ENCODE measurements at regions not wholly inside any gene's neighbourhood (a gene's known extent, or its start where the extent isn't known, plus 50 kb on each side); places are given as distances from the start of the nearest gene placed in this dataset.

- no peak for TF ChIP-seq POLR2A (IDR thresholded peaks at IDR 0.05; ENCODE audit: low read depth, low read length)
- no peak for TF ChIP-seq CTCF (conservative IDR thresholded peaks at IDR 0.05; ENCODE audit: low read depth, low read length)
- TF ChIP-seq MXI1 (IDR thresholded peaks at IDR 0.05; ENCODE audit: borderline replicate concordance, low read depth, low read length), result no peak
- TF ChIP-seq CEBPB (IDR thresholded peaks at IDR 0.05; ENCODE audit: low read depth, low read length), result no peak
- TF ChIP-seq CHD1 (IDR thresholded peaks at IDR 0.05; ENCODE audit: low read depth, low read length), result no peak
- no peak for TF ChIP-seq SMC3 (IDR thresholded peaks at IDR 0.05; ENCODE audit: low read depth, low read length)
- no peak for TF ChIP-seq RFX5 (IDR thresholded peaks at IDR 0.05; ENCODE audit: low read depth, low read length)
- no peak for TF ChIP-seq MAZ (IDR thresholded peaks at IDR 0.05; ENCODE audit: borderline replicate concordance, low read depth, low read length)
- TF ChIP-seq RAD21 (IDR thresholded peaks at IDR 0.05; ENCODE audit: low read length), result no peak
These were observed 62.4 kb upstream of the TOPAZ1 start for GRCh38 chr3:44179246-44179645.

All from IMR-90 (cell line).